K562 (cell line): ENCODE measurements at regions not wholly inside any gene's neighbourhood (a gene's known extent, or its start where the extent isn't known, plus 50 kb on each side); places are given as distances from the start of the nearest gene placed in this dataset.

Source experiments
- CHD7 ChIP-seq: fragments of 200-600 bp; sonication (generic); IDR thresholded peaks from one replicate; pipeline ENCODE4 v1.6.1; 2012; ENCODE audit warnings: mild to moderate bottlenecking, low read depth, low read length, inconsistent platforms
- ZNF174 ChIP-seq: fragments of 250-450 bp; sonication (Bioruptor Pico); IDR thresholded peaks from 2 replicates; pipeline ENCODE4 v1.4.0; 2020; ENCODE audit warnings: mild to moderate bottlenecking
- ZNF644 ChIP-seq: fragments of 200-800 bp; sonication (Bioruptor generic); IDR thresholded peaks from 2 replicates; pipeline ENCODE4 v1.6.1; 2016; ENCODE audit warnings: low read depth, missing genetic modification characterization, missing compliant biosample characterization

DNA sequence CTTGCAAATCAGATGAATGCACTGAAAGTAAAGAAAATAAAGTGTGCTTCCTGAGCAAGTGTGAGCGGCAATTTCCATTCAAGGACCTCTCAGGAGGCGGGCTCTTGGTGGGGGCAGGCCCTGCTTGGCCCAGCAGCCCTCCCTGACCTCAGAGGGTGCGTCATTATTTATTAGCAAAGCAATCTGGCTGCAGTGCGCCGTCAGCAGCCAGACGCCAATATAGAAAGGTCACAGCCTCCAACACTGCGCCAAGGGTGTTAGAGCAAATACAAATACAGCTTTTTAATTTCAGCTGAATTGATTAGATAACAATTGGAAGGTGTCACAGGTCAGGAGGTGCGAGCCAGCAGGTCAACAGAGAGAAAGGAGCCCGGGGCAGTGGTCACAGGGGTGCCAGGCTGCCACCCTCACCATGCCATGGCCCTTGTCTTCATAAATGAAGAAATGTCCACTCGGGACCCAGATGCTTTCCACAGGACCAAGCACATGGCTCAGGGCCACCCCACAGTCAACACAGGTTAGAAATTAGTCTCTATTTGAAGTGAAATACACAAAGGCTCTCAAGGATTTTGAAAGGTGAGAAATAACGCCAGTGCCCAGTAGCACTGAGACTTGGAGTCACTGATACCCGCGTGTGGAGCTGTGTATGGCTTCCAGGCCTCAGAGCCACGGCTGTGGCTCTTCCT lies 309.8 kb downstream of the IRX2 start (continued):
- TF ChIP-seq CHD7 = no peak
- no peak for TF ChIP-seq ZNF174
- no peak for TF ChIP-seq ZNF644 (tag)
